Keratinocyte (primary cell): ENCODE measurements at regions not wholly inside any gene's neighbourhood (a gene's known extent, or its start where the extent isn't known, plus 50 kb on each side); places are given as distances from the start of the nearest gene placed in this dataset.

Source experiments
- DNase-seq: peaks from one replicate; pipeline ENCODE4 v3.0.0-alpha.2; 2011; ENCODE audit warnings: low read depth, missing footprints, low spot score
- FAIRE-seq: peaks from 2 replicates; lab custom pipeline; 2011; peaks lifted over from hg19 to GRCh38; lab: Jason Lieb, UNC
- H2AFZ ChIP-seq: 2 replicates; pipeline ENCODE4 v1.6.0; 2012; ENCODE audit warnings: low read length, control low read depth, inconsistent platforms; ENCODE audit not compliant: control insufficient read depth
- H3K27ac ChIP-seq: 2 replicates; pipeline ENCODE4 v1.5.1; 2011; ENCODE audit warnings: low read length; ENCODE audit not compliant: control insufficient read depth, insufficient read depth
- H3K27me3 ChIP-seq: 3 replicates; pipeline ENCODE4 v1.6.0; 2011; ENCODE audit warnings: low read length; ENCODE audit not compliant: control insufficient read depth, insufficient read depth; ENCODE audit errors: extremely low read depth
- H3K36me3 ChIP-seq, 2 experiments: 2 replicates in 1 of 2; 3 replicates in 1 of 2; pipeline ENCODE4 v1.5.1; 2011; ENCODE audit warnings: low read length in 2 of 2, mild to moderate bottlenecking in 1 of 2; ENCODE audit not compliant: control insufficient read depth in 2 of 2, insufficient read depth in 2 of 2; ENCODE audit errors: extremely low read depth in 1 of 2
- H3K4me1 ChIP-seq: 3 replicates; pipeline ENCODE4 v1.5.1; 2011; ENCODE audit warnings: low read length; ENCODE audit not compliant: control insufficient read depth, insufficient read depth; ENCODE audit errors: extremely low read depth
- H3K4me2 ChIP-seq: 3 replicates; pipeline ENCODE4 v1.6.0; 2011; ENCODE audit warnings: low read depth, low read length; ENCODE audit not compliant: control insufficient read depth, insufficient read depth; ENCODE audit errors: extremely low read depth
- H3K4me3 ChIP-seq, 3 experiments: fragments of 200-600 bp in 1 of 3; sonication (generic) in 1 of 3; 2 replicates in 2 of 3; 3 replicates in 1 of 3; pipeline ENCODE4 v1.5.1; 2011 to 2016; ENCODE audit warnings: low read length in 3 of 3, mild to moderate bottlenecking in 3 of 3, control low read depth in 2 of 3, inconsistent platforms in 1 of 3, low read depth in 1 of 3, mixed read lengths in 1 of 3, mixed run types in 1 of 3, moderate library complexity in 1 of 3; ENCODE audit not compliant: control insufficient read depth in 2 of 3, insufficient read depth in 2 of 3; ENCODE audit errors: extremely low read depth in 1 of 3
- H3K79me2 ChIP-seq: 2 replicates; pipeline ENCODE4 v1.6.0; 2012; ENCODE audit warnings: low read length; ENCODE audit not compliant: control insufficient read depth, insufficient read depth
- H3K9ac ChIP-seq: 3 replicates; pipeline ENCODE4 v1.6.0; 2011; ENCODE audit warnings: low read length; ENCODE audit not compliant: control insufficient read depth, insufficient read depth; ENCODE audit errors: extremely low read depth
- H3K9me1 ChIP-seq: 3 replicates; pipeline ENCODE4 v1.6.0; 2011; ENCODE audit warnings: low read length; ENCODE audit not compliant: control insufficient read depth, insufficient read depth; ENCODE audit errors: extremely low read depth
- H3K9me3 ChIP-seq: 2 replicates; pipeline ENCODE4 v1.5.1; 2012; ENCODE audit warnings: low read depth, low read length; ENCODE audit not compliant: control insufficient read depth
- H4K20me1 ChIP-seq: 3 replicates; pipeline ENCODE4 v1.6.0; 2011; ENCODE audit warnings: low read length; ENCODE audit not compliant: control insufficient read depth, insufficient read depth; ENCODE audit errors: extremely low read depth
- EZH2 ChIP-seq: IDR thresholded peaks from one replicate; pipeline ENCODE4 v1.6.1; 2012; ENCODE audit warnings: inconsistent platforms, mild to moderate bottlenecking, low read length, moderate library complexity
- dilution Hi-C: fragments of 300-500 bp; cut with MboI; formaldehyde crosslinking; loops from one replicate; pipeline ENCODE4 v1.7.0; 2020; ENCODE audit warnings: low sequenced_read_pairs; ENCODE audit not compliant: extremely low pct_ligation_motif_present
- TF ChIP-seq, protein P1 (sequence below), 3 experiments: IDR thresholded peaks in 1 of 3; conservative IDR thresholded peaks in 1 of 3; optimal IDR thresholded peaks in 1 of 3; 2 replicates in 2 of 3; 3 replicates in 1 of 3; pipeline versions ENCODE3 to v1.5.1; 2011; ENCODE audit warnings: low read length in 3 of 3, mild to moderate bottlenecking in 3 of 3, moderate library complexity in 2 of 3, control low read depth in 1 of 3, inconsistent platforms in 1 of 3; ENCODE audit not compliant: insufficient read depth in 2 of 3; ENCODE audit errors: extremely low read depth in 1 of 3

- Histone ChIP-seq H3K36me3 (no peaks in the 10 kb centered on the region), H3K27ac (no peak overlapping the region), H3K4me3 (no peak overlapping the region), H3K4me1 (no peaks in the 10 kb centered on the region), H3K79me2 (no peaks in the 10 kb centered on the region), H3K9me3 (no peaks in the 10 kb centered on the region), H3K27me3 (no peaks in the 10 kb centered on the region), H3K9me1 (no peaks in the 10 kb centered on the region), H4K20me1 (no peaks in the 10 kb centered on the region), H3K9ac (no peak overlapping the region), H3K4me2 (no peak overlapping the region), H2AFZ (no peak overlapping the region)
- TF ChIP-seq, protein P1, sequence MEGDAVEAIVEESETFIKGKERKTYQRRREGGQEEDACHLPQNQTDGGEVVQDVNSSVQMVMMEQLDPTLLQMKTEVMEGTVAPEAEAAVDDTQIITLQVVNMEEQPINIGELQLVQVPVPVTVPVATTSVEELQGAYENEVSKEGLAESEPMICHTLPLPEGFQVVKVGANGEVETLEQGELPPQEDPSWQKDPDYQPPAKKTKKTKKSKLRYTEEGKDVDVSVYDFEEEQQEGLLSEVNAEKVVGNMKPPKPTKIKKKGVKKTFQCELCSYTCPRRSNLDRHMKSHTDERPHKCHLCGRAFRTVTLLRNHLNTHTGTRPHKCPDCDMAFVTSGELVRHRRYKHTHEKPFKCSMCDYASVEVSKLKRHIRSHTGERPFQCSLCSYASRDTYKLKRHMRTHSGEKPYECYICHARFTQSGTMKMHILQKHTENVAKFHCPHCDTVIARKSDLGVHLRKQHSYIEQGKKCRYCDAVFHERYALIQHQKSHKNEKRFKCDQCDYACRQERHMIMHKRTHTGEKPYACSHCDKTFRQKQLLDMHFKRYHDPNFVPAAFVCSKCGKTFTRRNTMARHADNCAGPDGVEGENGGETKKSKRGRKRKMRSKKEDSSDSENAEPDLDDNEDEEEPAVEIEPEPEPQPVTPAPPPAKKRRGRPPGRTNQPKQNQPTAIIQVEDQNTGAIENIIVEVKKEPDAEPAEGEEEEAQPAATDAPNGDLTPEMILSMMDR (optimal IDR thresholded peaks at IDR 0.05 in 1 of 3, IDR thresholded peaks at IDR 0.05 in 1 of 3, conservative IDR thresholded peaks at IDR 0.05 in 1 of 3; ENCODE audit: extremely low read depth in 1 of 3, insufficient read depth in 2 of 3, low read length in 3 of 3) = no peak
- TF ChIP-seq EZH2 = no peak
- FAIRE-seq (no peak), DNase-seq (no peak)
- dilution Hi-C loops = no loop called here
Measured at GRCh38 chr1:177703888-177704446, 265.9 kb downstream of the SEC16B start.

DNA sequence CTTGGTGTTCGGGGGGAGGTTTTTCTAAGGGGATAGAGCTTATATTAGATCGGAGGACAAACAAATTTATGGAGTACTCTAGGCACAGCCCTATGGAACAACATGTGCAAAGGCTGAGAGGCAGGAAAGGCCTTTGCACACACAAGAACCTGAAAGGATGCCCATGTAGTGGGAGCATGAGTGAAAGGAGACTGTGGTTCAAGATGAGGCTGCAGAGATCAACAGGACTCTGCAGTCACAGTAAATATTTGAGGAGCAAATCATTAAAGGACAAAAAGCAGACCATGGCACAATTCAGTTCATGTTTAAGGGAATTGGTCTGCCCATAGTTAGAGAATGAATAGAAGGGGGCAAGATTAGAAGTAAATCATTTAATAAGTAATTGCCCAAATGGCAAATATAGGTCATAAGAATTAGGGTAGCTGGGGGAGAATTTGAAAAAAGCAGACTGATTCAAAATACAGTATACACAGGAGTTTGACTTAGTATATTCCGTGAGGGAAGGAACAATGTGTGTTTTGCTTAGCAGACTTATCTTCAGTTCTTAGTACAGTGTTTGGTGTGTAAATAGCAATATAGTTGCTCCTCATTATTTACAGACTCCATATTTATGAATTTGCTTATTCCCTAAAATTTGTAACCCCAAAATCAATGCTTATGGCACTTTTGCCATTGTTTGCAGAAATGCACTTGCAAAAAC is 268.1 kb downstream of the SEC16B start:
- no peak for DNase-seq
- Histone ChIP-seq H3K4me1 (no peaks in the 10 kb centered on the region), H3K79me2 (no peaks in the 10 kb centered on the region), H2AFZ (no peak overlapping the region), H3K27ac (no peak overlapping the region), H3K9me3 (no peaks in the 10 kb centered on the region), H3K36me3 (no peaks in the 10 kb centered on the region), H3K4me3 (no peak overlapping the region), H3K4me2 (no peak overlapping the region), H3K9me1 (no peaks in the 10 kb centered on the region), H4K20me1 (no peaks in the 10 kb centered on the region), H3K27me3 (no peaks in the 10 kb centered on the region), H3K9ac (no peak overlapping the region)
- dilution Hi-C loops = no loop called here
- no peak for TF ChIP-seq EZH2
- TF ChIP-seq, protein P1 (optimal IDR thresholded peaks at IDR 0.05 in 1 of 3, IDR thresholded peaks at IDR 0.05 in 1 of 3, conservative IDR thresholded peaks at IDR 0.05 in 1 of 3; ENCODE audit: extremely low read depth in 1 of 3, insufficient read depth in 2 of 3, low read length in 3 of 3) = no peak
- no peak for FAIRE-seq
